Midbrain (tissue), 1 donor: ENCODE measurements at regions not wholly inside any gene's neighbourhood (a gene's known extent, or its start where the extent isn't known, plus 50 kb on each side); places are given as distances from the start of the nearest gene placed in this dataset.

ENCODE experiments used
- DNase-seq: peaks from one replicate; lab custom pipeline; 2025; lab: John Stamatoyannopoulos, UW

DNA sequence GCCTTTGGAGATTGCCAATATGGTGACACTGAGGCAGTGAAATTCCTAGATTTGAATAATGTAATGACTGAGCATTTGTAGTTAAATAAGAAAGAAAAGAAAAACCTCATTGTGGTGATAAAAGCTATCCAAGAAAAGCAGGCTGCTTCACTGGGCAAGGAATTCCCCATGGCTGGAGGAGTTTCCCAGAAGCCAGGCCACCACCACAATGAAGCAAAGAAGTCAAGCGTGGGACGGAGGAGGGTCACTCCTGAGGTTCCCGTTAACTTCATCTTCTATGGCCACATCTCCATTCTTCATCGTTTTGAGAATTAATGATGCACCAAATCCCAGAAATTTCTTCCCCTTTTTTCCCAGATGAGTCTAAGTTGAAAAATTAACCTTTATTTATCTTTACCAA, 185.8 kb upstream of the BCL6 start:
- no peak for DNase-seq

DNA sequence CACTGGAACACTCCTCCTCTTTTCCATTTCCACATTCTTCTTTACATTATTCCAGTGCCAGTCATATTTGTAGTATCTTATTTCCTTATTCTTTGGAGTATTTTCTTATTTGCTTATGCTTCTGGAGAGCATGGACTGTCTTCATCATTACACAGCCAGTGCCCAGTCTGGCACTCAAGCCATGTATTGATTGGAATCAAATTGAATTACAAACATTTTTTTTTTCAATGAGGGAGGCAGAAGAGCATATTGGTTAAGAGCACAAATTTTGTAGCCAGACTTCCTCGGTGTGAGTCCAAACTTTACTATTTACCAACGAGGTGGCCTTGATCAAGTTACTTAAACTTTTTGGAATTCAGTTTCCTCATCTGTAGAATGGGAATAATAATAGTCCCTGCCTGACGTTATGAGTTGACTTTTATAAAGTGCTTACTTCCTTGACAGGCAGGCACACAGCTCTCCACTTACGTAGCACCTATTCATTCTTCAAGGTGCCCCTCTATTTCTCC, 186.6 kb upstream of the BCL6 start:
- no peak for DNase-seq

DNA sequence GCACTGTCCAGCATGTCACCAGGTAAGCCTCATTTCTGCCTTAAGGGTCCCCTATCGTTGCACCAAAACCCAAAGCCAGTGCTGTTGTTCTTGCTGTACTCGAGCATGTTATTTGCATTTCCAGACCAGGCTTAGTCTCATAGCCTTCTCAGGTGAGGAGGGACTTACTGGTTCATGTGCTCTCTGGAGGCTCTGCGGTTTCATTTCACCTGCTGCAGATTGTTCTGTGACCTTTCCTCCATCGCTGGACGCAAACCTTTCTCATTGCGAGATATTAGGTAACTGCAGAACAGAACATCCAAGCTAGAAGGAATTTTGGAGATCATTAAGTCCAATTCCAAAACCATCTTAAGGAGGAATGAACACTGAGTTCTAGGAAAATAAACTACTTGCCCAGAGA, 187.3 kb upstream of the BCL6 start:
- DNase-seq, result no peak

DNA sequence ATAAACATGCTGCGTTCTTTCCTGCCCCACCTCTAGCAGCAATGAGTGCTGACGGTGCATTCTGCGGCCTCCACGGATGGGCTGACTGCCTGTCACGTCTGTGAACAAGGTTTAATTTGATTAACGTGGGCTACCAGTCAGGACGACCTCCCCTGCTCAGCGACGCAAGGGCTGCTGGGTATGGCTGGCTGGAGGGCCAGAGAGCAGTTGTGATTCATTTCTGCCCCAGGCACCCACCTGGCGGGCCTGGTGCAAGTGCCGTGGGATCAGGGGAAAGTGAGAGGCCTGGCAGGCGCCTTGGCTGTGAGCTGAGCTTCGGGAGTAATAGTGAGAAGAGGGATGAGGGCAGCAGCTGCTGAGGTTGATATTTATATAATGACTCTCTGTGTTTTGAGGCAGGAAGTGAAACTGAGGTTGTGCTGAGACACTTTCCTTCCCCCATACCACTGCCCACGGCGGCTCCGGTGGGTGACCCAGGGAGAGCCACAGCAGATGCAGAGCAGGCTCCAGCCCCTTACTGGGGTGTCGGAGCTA, 190.4 kb upstream of the BCL6 start:
- DNase-seq, result no peak

DNA sequence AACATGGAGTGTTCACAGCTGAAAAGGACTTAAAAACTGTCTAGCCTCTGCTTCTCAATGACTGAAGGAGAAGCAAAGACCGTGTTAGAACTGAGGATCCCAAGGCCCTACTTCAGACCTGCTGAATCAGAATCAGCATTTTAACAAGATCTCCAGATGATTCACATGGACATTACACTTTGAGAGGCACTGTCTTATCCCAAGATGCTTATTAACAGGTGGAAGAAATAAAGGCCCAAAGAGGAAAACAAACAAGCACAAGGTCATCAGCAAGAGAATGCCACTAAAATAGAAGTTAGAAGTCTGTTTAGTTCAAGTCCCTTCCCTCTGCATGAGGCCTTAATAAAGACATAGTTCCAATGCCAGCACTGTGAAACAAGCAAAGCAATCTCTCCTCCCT, 191.4 kb upstream of the BCL6 start:
- no peak for DNase-seq

DNA sequence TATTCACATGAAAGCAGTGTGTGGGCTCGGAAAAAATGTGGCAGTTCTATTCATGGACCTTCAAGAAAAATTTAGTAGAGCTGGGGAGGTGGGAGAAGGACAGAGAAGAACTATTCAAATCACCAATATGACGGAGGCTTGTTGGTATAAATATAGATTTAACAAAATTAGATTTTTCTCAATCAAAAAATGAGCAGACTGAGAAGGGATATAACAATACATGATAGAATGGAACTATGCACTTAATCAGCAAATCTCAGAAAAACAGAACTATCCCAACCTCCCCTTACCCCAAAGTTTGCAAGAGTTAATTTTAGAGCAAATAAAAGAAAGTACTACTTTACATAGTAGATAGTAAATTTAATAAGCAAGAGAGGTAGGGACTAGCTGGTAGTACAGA, 194.6 kb upstream of the BCL6 start:
- no peak for DNase-seq

DNA sequence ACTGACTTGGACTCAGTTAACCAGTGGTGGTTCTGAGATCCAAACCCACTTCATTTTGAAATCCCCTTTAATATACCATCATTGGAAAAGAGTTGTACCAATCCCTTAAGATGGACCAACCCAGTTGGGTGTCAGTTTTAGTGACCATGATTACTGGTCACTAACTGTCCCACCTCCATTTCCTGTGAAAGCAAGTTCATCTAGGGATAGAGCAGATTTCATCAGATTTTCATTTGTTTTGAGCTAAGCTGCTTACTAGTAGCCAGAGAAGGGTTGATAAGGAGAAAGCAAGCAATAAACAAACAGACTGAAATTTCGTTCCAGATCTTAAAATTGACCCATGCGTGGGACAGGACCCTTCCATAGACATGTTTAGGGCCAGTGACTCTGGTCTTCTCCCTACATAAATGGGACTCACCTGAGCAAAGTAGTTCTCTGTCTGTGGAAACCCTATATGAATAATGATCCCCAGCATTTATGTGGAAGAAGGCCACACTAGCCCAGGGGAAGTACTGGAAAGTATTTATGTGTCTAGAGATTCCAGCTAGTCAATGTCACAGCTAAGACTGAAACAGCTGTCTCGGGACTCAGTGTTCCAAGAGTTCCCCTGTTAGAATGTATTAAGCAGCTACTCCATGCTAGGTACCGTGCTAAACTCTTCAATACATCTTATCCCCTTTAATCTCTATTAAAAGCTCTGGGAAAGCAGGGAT, 196.0 kb upstream of the BCL6 start:
- no peak for DNase-seq

DNA sequence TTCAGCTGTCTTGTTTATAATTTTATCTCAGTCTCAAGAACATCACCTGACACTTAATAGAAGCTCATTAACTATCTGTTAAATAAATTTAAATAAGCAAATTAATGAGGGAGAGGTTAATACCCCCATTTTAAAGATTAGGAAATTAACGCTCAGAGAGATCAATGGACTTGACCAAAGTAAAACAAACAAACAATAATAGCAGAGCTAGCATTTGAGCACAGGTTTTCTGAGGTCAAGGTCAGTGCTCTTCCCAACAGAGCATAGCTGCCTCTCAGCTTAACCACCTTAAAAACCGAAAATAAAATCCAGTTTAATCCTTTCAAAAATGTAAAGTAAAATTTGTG, 196.6 kb upstream of the BCL6 start:
- no peak for DNase-seq

DNA sequence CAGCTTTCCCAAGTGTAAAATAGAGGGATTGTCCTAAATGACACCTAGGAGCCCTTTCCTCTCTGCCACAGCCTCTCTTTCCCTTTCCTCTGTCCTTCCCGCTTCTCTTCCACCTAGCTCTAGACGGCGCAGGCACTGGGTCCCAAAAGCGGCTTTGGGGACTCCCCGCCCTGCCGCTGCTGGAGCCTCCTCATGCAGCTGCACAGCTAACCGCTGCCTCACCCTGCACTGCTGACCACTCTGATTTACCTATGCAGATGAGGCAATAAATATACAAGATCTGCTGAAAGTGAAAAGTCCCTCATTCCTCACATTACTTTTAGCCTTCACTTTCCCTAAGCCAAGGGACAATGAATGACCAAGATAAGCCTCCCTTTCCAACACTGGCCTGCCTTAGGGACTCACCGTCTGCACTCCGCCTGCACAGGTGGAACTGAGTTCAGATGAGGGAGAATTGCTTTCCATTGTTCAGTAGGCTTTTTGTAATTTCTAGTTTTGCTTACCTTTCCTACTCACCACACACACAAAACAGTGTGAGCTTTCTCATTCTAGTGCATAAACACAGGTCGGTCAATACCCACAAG, 197.5 kb upstream of the BCL6 start:
- DNase-seq, result no peak

DNA sequence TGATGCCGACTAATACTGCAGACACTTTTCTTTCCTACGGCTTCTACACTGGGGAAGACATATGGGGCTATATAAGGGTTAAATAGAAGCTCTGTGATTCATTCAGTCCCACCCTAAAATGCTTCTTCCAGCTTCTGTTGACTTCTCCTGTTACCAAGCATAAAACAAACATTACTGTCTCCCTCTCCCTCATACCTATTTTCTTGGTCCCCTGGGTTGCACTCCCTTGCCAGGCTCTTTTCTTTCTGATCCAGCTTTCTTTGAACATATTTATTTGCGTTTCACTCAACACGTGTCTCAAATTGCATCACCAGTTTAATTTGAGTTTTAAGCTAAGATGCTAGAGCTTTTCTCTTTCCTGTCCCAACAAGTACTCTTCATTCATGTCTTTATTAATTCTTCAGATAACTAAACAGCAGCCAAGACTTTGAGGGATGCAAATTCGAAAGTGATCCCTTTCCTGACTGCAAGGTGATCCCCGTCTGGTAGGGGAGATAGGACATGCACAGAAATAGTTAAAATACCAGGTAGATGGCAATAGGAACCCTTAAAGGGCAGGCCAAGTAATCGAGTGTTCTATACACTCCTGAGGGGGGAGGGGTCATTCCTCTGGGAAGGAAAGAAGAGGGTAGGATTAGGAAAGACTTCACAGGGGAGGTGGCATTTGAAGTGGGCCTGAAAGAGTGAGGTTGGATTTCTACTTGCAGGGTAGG, 198.6 kb upstream of the BCL6 start:
- no peak for DNase-seq

DNA sequence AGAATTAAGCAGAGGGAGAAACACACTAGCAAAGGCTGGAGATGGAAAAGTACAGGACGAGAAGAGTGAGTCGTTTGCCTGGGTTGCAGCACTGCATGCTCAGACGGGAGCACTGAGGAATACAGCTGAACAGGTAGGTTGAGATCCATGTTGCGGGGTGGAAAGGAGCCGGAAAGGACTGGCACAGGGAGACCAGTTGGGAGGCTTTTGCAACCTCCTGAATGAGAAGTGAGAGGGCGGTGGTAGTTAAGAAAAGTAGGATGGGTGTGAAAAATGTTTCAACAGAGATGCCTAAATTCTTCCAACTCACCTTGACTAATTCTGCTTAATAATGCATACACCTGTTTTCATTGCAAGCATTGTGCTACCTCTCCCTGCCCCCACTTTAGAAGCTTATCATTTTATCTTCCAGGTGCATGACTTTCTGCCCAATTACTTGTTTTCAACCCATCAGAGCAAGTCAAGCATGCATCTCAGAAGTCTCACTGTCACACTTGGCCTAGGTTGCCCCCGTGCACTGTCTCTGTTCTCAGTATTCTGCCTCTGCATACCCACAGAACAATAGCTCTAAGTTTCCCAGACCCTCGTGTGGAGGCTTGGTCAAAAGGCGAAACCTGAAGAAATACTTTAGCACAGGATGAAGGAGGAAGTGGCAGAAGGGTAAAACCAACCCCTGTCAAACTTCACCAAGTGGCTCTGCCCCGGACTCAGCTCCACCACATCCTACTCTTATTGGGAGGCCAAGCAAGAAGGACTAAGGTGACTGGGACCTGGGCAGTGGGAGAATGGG, 199.3 kb upstream of the BCL6 start:
- DNase-seq, result no peak

DNA sequence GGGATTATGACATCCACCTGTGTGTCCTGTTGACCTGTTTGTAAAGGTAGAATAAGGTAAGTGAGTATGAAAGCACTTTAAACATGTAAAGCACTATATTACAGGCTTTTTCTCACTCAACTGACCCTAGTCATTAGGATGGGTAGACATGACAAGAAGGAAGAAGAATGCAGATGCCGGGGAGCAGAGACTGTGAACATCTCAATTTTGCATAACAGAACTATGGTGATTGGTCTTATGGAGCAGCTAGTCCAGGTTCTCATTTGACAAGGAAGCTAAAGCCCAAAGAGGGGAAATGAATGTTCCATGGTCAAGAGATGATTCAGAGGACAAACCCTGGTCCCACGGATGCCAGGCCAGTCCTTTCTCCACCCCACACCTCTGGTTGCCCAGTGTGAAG, 200.1 kb upstream of the BCL6 start:
- DNase-seq, result no peak

DNA sequence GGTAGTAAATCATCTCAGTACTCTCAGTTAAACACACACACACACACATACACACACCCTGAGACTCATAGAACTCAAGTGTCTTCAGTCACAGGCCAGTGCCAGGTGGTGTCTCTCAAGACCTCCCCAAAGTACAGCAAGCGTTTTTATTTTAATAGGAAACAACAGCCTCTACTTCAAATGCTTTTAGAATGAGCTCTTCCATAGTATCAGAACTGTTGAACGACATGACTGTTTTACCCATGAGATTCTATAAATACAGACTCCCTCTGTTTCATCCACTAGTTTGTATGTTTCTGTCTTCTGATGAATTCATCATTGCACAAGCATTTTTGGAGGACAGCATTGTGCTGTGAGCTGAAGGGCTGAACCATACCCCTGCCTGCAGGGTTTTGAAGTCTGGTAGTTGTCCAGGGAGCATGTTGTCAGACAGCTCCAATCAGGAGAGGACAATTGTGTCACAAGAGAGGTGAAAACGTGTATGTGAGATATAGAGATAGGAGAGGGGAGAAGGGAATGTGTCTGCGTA, 201.0 kb upstream of the BCL6 start:
- no peak for DNase-seq

DNA sequence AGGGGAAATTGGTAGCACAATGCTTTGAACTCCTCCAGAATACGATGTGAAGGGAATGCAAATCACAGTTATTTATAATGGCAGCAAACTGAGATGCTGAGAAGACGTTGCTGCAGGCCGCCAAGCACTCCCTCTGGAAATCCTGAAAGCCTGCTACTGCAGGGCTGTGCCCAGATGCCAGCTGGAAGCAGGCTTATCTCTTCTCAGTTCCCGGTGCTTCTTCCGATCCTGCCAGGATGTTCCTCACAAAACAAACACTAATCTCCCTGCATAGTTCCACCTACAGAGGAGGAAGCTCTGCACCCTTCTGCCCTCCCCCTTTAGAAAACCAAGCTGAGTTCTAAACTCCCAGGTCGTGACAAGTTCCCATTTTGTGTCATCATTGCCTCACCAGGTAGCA, 201.7 kb upstream of the BCL6 start:
- DNase-seq, result no peak

DNA sequence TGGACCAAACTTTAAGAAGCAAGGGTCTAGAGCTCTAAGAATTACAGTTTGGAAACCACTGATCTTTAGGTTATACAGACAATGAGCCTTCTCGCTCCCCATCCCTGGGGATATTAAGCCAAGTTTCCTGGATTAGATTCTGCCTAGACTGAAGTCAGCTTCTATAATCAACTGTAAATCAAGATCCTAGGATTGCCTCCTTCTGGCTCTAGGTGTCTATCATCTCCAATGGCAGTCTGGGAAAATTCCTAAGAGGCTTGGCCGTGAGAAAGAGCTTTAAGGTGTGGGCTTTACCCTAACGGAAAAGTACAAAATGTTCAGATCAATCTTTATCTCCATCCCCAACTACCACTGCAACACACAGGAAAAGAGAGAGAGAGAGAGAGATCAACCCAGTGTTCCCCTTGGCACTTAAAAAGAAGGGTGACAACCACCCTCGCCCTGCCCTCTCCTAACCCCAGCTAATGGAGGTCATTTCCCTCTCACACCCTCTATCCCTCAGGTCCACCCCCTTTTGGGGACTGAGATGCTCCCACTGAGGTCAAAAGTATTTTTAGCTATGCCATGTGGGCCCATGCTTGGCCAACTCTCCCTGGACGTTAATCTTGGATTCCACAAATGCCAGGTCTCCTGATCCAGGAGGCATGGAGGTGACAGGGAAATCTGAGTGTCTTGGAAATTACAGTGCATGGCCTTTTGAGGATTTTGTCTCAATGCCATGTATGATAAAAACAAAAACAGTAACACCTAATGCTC, 202.8 kb upstream of the BCL6 start:
- no peak for DNase-seq

DNA sequence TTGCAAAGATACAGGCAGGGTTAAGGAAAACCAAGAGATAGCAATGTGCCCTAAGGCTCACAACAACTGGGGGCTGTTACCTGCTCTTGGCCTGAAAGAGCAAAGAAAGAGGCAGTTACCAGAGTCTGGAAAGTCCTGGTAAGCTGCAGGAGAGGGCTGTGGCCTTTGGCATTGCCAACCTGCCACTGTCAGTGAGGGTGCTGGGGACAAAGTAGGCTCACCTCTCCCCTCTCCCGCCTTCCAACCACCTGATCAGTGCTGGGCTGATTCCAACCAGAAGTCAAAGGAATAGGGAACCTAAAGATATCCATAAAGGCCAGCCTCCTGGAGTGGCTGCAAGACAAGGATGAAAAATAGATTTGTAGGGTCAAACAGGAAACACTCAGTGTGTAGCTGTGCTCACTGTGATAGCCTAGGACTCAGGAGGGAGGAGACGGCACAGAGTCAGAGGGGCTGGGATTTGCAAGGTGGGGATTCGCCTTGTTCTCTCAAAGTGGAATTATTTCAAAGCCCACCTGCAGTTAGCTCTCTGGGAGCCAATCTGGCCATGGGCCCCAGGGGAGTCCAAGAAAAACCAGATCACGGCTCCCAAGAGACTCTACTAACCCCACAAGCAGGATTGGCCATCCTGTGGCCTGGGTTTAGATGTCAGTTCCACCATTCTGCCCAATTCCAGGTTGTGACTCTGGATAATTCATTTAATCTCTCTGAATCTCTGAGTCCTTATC, 204.0 kb upstream of the BCL6 start:
- no peak for DNase-seq

DNA sequence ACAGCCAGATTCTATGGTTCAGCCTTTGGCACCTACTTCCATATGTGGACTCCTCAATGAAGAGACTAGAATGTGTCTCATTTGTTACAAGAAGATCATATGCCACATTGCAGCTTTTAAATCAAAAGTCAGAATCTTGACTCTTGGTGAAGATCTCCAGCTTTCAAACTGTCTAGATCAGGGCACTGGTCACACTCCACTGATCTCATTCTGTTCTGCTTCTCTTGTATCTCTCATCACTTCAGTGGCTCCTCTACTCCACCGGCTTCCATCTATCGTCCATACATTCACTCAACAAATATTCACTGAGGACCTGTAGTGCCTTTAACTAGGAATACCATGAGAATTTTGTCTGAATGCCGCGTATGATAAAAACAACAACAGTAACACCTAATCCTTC, 203.3 kb upstream of the LPP start:
- no peak for DNase-seq

DNA sequence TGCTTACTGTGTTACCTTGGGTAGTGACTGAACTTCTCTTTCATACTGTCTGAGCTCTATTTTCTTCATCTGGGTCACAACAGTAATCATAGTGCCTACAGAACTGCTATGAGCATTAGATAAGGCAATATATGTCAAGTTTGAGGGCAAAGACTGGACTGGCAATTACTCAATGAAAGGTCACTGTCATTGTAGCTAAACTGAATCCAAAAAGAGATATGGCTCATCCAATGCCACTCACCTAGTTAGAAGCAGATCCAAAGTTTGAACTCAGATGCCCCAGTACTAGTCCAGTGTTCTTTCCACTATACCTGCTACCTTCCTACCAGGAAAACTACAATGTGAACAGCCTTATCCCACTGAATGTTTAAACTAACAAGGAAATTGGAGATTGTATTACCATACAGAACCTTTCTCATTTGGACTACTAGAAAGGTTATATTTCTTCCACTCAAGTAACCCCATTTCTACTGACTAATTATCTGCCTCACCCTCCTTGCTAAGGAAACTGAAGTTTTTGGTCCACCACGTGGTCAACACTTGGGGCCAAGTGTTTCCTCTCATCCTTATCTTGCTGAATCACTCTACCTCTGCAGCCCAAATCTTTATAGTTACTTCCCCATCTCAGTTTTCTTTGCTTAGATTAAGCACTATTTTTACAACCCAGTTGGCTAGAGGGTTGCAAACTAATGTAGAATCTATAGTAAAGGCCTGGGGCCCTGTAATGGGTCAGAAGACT, 202.3 kb upstream of the LPP start:
- no peak for DNase-seq

DNA sequence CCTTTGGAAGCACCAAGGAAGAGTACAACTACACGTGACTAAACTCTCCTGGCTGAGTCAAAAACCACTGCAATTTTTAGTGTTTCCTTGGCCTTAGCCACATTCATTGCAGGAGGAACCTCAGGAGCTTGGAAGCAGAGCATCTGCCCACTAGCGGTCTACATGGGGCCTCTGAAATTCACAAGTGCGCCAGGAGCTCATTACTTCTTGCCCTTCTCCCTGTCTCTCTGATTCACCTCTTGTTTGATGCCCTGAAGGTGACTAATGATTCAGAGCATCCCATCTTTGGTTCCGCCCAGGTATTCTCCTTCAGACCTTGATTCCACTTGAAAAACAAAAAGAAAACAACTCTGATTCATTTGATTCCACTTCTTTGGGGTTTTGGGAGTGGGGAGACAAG, 201.1 kb upstream of the LPP start:
- DNase-seq, result no peak

DNA sequence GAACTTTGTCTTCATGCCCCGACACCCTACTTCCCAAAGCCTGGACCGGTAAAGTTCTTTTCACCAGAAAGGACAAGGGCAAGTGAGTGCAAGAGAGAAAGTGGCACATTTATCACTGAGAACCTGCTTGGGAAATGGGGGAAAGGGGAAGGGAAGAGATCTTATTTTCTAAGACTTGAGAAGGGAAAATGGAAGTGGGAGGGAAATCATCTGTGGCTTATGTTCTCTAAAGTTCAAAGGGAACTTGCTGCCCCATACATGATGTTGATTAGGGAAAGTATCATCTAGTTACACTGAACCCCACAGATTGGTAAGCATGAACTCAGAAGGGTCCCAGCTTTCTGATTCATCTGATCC, 199.5 kb upstream of the LPP start:
- DNase-seq, result no peak
